Adrenal gland (tissue), 9 donors: ENCODE measurements at regions not wholly inside any gene's neighbourhood (a gene's known extent, or its start where the extent isn't known, plus 50 kb on each side); places are given as distances from the start of the nearest gene placed in this dataset.

Experiments used
- DNase-seq, 7 donors: peaks; one replicate each; pipeline ENCODE4 v3.0.0-alpha.2; 2019 to 2020
- H3K27ac ChIP-seq, 5 donors: fragments of 200-600 bp; sonication (generic) in 4 of 5; 1 replicate in 3 of 5; 2 replicates in 2 of 5; pipeline versions ENCODE4 v1.5.1 to v1.8.0; 2016 to 2020; ENCODE audit warnings: mild to moderate bottlenecking in 1 of 5
- H3K27me3 ChIP-seq: fragments of 200-600 bp; 2 replicates; pipeline ENCODE4 v1.8.0; 2021
- H3K36me3 ChIP-seq, 2 donors: fragments of 200-600 bp; replicated peaks in 1 of 2; 1 replicate in 1 of 2; 2 replicates in 1 of 2; pipeline versions ENCODE4 v1.5.1 to v1.8.0; 2018 to 2022
- H3K4me1 ChIP-seq, 2 donors: fragments of 200-600 bp; replicated peaks in 1 of 2; 1 replicate in 1 of 2; 2 replicates in 1 of 2; pipeline versions ENCODE4 v1.5.1 to v1.8.0; 2018 to 2021
- H3K4me3 ChIP-seq, 4 donors: fragments of 200-600 bp; sonication (generic) in 3 of 4; one replicate each; pipeline ENCODE4 v1.5.1; 2016 to 2018
- H3K9me3 ChIP-seq, 3 donors: fragments of 200-600 bp; sonication (generic) in 1 of 3; replicated peaks in 1 of 3; 1 replicate in 2 of 3; 2 replicates in 1 of 3; pipeline versions ENCODE4 v1.5.1 to v1.8.0; 2016 to 2021
- POLR2A ChIP-seq, 2 donors: fragments of 450-650 bp; IDR thresholded peaks; one replicate each; pipeline ENCODE4 v1.6.1; 2017; ENCODE audit warnings: antibody characterized with exemption in 2 of 2, mild to moderate bottlenecking in 2 of 2, moderate library complexity in 1 of 2
- WGBS, 4 donors: extraction: QIAGEN DNeasy Blood & Tissue Kit in 2 of 4; methylation state at CpG; one replicate each; pipeline versions ENCODE4 v1.1.5 to v1.1.7; 2013 to 2017; 5-methylcytosine and 5-hydroxymethylcytosine counted together
- intact Hi-C, 2 donors: fragments of 100-400 bp; cut with DNase I; formaldehyde crosslinking; loops; one replicate each; pipeline versions ENCODE4 v1.14.1 to v1.15.0; 2022 to 2023
- TF ChIP-seq, protein P1 (sequence below), 6 experiments: fragments of 450-650 bp in 4 of 6; fragments of 200-600 bp in 2 of 6; sonication (generic) in 1 of 6; IDR thresholded peaks; 1 replicate in 5 of 6; 2 replicates in 1 of 6; pipeline versions ENCODE4 v1.5.1 to v1.8.0; 2016 to 2021; ENCODE audit warnings: antibody characterized with exemption in 6 of 6, mild to moderate bottlenecking in 2 of 6, moderate library complexity in 1 of 6
- donor health status: healthy with polysubstance abuse.
- donor health status: Bipolar disorder and iron deficiency.
- donor health status: DM: yes; HTN: yes; CAD: no.
- donor health status: DM: no; HTN: no; CAD: no.
- donor health status: DM: no; HTN: no; CAD: no.

DNA sequence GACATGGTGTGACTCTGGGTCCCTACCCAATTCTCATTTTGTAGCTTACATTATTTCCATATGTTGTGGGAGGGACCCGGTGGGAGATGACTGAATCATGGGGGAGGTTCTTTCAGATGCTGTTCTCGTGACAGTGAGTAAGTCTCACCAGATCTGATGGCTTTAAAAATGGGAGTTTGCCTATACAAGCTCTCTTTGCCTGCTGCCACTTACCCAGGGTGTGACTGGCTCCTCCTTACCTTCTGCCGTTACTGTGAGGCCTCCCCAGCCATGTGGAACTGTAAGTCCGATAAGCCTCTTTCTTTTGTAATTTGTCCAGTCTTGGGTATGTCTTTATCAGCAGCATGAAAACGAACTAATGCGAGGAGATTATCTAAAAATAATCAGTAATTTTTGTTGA is 1683.2 kb upstream of the SLC39A10 start:
- intact Hi-C loops, result no loop called here
- no peak for TF ChIP-seq POLR2A (IDR thresholded peaks at IDR 0.05)
- TF ChIP-seq, protein P1, sequence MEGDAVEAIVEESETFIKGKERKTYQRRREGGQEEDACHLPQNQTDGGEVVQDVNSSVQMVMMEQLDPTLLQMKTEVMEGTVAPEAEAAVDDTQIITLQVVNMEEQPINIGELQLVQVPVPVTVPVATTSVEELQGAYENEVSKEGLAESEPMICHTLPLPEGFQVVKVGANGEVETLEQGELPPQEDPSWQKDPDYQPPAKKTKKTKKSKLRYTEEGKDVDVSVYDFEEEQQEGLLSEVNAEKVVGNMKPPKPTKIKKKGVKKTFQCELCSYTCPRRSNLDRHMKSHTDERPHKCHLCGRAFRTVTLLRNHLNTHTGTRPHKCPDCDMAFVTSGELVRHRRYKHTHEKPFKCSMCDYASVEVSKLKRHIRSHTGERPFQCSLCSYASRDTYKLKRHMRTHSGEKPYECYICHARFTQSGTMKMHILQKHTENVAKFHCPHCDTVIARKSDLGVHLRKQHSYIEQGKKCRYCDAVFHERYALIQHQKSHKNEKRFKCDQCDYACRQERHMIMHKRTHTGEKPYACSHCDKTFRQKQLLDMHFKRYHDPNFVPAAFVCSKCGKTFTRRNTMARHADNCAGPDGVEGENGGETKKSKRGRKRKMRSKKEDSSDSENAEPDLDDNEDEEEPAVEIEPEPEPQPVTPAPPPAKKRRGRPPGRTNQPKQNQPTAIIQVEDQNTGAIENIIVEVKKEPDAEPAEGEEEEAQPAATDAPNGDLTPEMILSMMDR (IDR thresholded peaks at IDR 0.05), result no peak
- Histone ChIP-seq H3K36me3 (no peaks in the 10 kb centered on the region), H3K4me3 (no peak overlapping the region), H3K4me1 (no peaks in the 10 kb centered on the region), H3K27me3 (no peaks in the 10 kb centered on the region), H3K27ac (no peak overlapping the region), H3K9me3 (no peaks in the 10 kb centered on the region)
- no peak for DNase-seq
- WGBS, 4 donors, result 71 to 77% (median 76%) methylated on average over 6 of the region's 6 CpGs

DNA sequence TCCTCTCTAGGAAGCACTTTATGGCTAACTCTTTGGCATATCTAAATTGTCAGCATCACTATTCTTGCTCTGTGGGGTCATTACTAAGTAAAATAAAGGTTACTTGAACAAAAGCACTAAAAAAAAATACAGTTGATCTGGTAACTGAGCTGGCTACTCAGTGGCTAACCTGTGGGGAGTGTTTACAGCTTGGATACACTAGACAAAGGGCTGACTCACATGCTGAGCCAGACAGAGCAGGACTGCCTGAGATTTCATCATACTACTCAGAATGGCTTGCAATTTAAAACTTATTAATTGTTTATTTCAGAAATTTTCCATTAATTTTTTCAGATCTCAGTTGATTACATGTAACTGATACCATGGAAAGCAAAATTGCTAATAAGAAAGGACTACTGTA is 1690.4 kb upstream of the SLC39A10 start:
- no peaks in the 10 kb centered on the region for H3K4me1 ChIP-seq
- intact Hi-C loops, result no loop called here
- TF ChIP-seq, protein P1 (IDR thresholded peaks at IDR 0.05), result no peak
- TF ChIP-seq POLR2A (IDR thresholded peaks at IDR 0.05), result no peak

DNA sequence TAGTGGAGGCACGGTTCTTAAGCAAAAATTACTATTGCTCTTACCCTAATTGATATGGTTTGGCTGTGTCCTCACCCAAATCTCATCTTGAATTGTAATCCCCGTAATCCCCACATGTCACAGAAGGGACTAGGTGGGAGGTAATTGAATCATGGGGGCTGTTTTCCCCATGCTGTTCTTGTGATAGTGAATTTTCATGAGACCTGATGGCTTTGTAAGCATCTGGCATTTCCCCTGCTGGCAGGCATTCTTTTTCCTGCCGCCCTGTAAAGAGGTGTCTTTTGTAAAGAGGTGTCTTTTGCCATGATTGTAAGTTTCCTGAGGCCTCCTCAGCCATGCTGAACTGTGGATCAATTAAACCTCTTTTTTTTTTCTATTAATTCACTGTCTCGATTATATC is 1691.8 kb upstream of the SLC39A10 start:
- Histone ChIP-seq H3K36me3 (no peaks in the 10 kb centered on the region), H3K27me3 (no peaks in the 10 kb centered on the region), H3K4me1 (no peaks in the 10 kb centered on the region), H3K27ac (no peak overlapping the region), H3K4me3 (no peak overlapping the region), H3K9me3 (no peaks in the 10 kb centered on the region)
- DNase-seq, result no peak
- WGBS, 4 donors, result 63 to 72% (median 69%) methylated on average over 4 of the region's 4 CpGs
- no peak for TF ChIP-seq POLR2A (IDR thresholded peaks at IDR 0.05)
- TF ChIP-seq, protein P1 (IDR thresholded peaks at IDR 0.05), result no peak
- intact Hi-C loops, result no loop called here

More for the DNA sequence above, 1690.4 kb upstream of the SLC39A10 start:
- no peaks in the 10 kb centered on the region for H3K36me3 ChIP-seq
- H3K27ac ChIP-seq, result no peak overlapping the region
- H3K9me3 ChIP-seq, result no peaks in the 10 kb centered on the region
- no peak overlapping the region for H3K4me3 ChIP-seq
- DNase-seq, result no peak
- no peaks in the 10 kb centered on the region for H3K27me3 ChIP-seq

DNA sequence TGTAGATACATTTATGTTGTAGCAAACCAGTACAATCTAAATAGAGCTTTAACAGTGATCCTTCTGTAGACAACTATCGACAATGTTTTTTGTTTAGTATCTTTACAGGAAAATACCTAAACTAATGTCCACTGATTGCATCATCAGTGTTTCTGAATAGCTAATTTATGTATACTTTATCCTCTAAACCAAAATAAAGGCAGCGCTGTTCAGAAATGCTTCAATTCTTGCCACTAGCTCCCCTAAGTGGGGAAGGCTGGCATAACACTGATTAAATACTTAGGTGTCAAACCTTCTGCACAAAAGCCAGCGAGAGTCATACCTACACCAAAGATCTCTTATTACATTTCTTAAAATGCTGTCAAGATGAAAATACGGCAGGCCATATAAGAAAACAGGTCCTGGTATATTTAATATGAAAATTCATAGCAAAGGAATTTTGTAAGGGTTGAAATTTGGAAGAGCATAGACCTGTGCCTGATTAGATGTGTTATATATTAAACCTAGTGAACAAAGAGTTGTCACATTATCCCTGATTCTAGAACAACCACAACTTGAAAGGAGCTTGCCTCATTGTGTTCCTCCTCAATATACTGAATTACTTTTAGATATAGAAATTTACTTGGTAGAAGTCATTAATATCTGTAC is 1693.4 kb upstream of the SLC39A10 start:
- TF ChIP-seq POLR2A (IDR thresholded peaks at IDR 0.05), result no peak
- TF ChIP-seq, protein P1 (IDR thresholded peaks at IDR 0.05), result peak in 4 of 6 experiments; percentile 18 to 43 (median 26)
- WGBS, 4 donors, result 44 to 55% (median 49%) methylated on average over 4 of the region's 4 CpGs
- no peaks in the 10 kb centered on the region for H3K27me3 ChIP-seq
- DNase-seq, result peak in 3 of 7 donors; percentile 2 to 16 (median 6)
- H3K4me3 ChIP-seq, result no peak overlapping the region
- H3K9me3 ChIP-seq, result no peaks in the 10 kb centered on the region
- no peak overlapping the region for H3K27ac ChIP-seq
- no peaks in the 10 kb centered on the region for H3K4me1 ChIP-seq
- intact Hi-C loops, result no loop called here
- H3K36me3 ChIP-seq, result no peaks in the 10 kb centered on the region
